Gastrocnemius medialis (tissue), 4 donors: ENCODE measurements at regions not wholly inside any gene's neighbourhood (a gene's known extent, or its start where the extent isn't known, plus 50 kb on each side); places are given as distances from the start of the nearest gene placed in this dataset.

Experiments used
- CTCF ChIP-seq, 5 experiments: fragments of 450-650 bp in 3 of 5; fragments of 200-600 bp in 2 of 5; sonication (generic) in 2 of 5; IDR thresholded peaks in 4 of 5; conservative IDR thresholded peaks in 1 of 5; 1 replicate in 4 of 5; 2 replicates in 1 of 5; pipeline ENCODE4 v1.5.1; 2016 to 2019; ENCODE audit warnings: antibody characterized with exemption in 5 of 5, mild to moderate bottlenecking in 3 of 5, moderate library complexity in 3 of 5
- POLR2A ChIP-seq, 2 donors: fragments of 450-650 bp; IDR thresholded peaks; one replicate each; pipeline ENCODE4 v1.6.1; 2017; ENCODE audit warnings: antibody characterized with exemption in 2 of 2, mild to moderate bottlenecking in 2 of 2, moderate library complexity in 2 of 2

DNA sequence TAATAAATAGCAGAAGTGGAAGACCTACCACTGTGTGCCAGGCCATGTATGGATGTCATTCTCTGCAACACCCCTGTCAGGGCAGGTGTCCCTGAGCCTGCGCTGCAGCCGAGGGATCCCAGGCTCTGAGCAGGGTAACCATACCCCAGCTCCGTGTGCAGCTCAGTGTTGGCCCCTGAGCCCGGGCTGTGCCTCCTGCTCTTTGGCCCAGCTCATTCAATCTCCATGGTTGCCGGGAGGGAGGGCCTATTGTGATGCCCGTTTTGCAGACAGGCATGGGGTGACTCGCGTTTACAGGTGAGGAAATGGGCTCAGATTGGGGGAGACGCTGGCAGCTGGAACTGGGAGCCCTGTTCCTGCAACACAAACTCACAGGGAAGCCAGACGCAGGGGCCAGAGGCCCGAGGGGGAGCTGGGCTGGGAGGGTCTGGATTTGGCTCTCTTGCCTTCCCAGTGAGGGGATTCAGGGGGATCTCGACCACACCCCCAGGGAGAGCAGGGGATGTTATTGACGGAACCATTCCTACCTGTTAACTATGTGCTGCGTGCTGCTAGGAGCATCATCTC is 190.5 kb downstream of the IRF8 start:
- TF ChIP-seq CTCF (IDR thresholded peaks at IDR 0.05 in 4 of 5, conservative IDR thresholded peaks at IDR 0.05 in 1 of 5) (no peak), POLR2A (IDR thresholded peaks at IDR 0.05) (no peak)
